ENCODE measurements at regions not wholly inside any gene's neighbourhood (a gene's known extent, or its start where the extent isn't known, plus 50 kb on each side); places are given as distances from the start of the nearest gene placed in this dataset.

DNA sequence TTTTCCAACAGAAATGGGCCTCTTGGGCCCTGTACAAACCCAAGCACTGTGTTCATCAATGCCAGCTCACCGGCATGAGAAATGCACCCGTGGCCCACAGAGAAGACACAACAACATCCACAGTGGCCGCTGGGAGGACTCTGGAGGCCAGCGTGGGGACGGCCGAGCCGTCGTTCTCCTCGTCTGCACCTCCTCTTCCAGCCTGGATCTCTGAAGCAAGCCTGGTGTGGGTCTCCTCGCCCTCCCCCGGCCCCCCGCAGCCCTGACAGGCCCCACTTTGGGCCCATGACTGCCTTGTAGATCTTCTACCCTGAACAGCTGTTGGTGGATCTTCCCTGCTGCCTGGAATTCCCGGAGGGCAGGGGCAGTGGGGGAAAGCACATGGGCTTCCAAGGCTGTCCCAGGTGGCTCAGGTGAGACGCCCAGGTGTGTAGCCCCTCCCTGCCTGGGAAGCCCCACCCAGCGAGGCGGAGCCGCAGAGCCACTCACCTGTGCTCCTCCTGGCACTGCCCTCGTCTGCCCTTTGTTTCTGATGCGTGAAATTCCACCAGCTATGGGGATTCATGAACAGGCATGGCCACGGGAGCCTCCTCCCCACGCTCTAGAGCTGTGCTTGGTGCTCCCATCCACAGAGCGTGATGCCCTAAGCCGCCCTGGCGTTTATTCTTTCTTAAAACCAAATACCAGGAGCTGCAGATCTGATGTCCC lies 225.9 kb downstream of the BRD1 start:
- TF ChIP-seq EZH2 (IDR thresholded peaks at IDR 0.05; ENCODE audit: borderline replicate concordance, insufficient read depth, low read depth, low read length, poor library complexity, severe bottlenecking) (no peak), CTCF (IDR thresholded peaks at IDR 0.05) (no peak)
